ENCODE measurements at regions not wholly inside any gene's neighbourhood (a gene's known extent, or its start where the extent isn't known, plus 50 kb on each side); places are given as distances from the start of the nearest gene placed in this dataset.

DNA sequence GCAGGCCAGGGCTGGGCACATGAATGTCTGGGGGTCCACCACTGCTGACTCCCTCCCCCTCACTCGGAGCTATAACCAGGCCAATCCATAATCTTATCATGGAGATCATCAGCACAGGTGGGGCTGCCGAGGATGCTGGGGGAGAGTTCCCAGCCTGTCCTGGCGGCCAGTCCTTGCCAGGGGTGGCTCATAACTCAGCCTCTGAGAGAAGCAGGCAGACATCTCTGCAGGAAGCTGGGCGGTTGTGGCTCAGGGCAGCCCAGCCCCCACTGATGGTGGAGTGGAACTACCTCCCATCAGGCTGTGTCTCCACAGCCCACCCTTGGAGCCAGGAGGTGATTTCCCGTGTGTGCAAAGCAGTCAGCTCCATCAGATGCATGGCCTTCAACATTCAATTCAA lies 109.4 kb upstream of the ZNF92 start:
- TF ChIP-seq, protein P1, sequence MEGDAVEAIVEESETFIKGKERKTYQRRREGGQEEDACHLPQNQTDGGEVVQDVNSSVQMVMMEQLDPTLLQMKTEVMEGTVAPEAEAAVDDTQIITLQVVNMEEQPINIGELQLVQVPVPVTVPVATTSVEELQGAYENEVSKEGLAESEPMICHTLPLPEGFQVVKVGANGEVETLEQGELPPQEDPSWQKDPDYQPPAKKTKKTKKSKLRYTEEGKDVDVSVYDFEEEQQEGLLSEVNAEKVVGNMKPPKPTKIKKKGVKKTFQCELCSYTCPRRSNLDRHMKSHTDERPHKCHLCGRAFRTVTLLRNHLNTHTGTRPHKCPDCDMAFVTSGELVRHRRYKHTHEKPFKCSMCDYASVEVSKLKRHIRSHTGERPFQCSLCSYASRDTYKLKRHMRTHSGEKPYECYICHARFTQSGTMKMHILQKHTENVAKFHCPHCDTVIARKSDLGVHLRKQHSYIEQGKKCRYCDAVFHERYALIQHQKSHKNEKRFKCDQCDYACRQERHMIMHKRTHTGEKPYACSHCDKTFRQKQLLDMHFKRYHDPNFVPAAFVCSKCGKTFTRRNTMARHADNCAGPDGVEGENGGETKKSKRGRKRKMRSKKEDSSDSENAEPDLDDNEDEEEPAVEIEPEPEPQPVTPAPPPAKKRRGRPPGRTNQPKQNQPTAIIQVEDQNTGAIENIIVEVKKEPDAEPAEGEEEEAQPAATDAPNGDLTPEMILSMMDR (IDR thresholded peaks at IDR 0.05): no peak
- no peak for TF ChIP-seq ZFX (IDR thresholded peaks at IDR 0.05; ENCODE audit: borderline replicate concordance)
